Ishikawa (cell line): ENCODE measurements at regions not wholly inside any gene's neighbourhood (a gene's known extent, or its start where the extent isn't known, plus 50 kb on each side); places are given as distances from the start of the nearest gene placed in this dataset.

Source experiments
- CEBPB ChIP-seq: IDR thresholded peaks from 2 replicates; pipeline ENCODE4 v1.6.1; 2012
- CREB1 ChIP-seq: IDR thresholded peaks from 2 replicates; pipeline ENCODE4 v1.6.1; 2012; ENCODE audit warnings: low read depth
- EP300 ChIP-seq: IDR thresholded peaks from 2 replicates; pipeline ENCODE4 v1.6.1; 2012; ENCODE audit warnings: borderline replicate concordance
- RAD21 ChIP-seq: IDR thresholded peaks from 2 replicates; pipeline ENCODE4 v1.6.1; 2012; ENCODE audit warnings: low read depth
- YY1 ChIP-seq: IDR thresholded peaks from 2 replicates; pipeline ENCODE4 v1.6.1; 2012; ENCODE audit warnings: low read depth
- TF ChIP-seq, protein P1 (sequence below): IDR thresholded peaks from 2 replicates; pipeline ENCODE4 v1.6.1; 2012
- TF ChIP-seq, protein P2 (sequence below): IDR thresholded peaks from 2 replicates; pipeline ENCODE4 v1.6.1; 2012

DNA sequence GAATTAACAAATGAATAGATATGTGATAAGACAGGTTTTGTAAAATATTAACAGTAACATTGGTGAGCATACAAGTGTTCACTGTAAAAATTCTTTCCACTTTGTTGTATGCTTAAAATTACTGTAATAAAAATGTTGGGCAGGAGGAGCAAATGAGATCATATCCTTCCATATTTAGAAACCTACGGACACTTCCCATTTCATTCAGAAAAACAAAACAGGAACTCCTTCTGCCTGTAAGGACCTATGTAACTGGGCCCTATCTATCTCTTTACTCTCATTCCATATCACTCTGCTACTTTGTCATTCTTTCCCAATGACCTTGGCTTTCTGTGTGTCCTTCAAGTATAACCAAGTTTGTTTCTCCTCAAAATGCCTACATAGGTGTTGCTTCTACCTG is 53.7 kb upstream of the SLC39A8 start:
- TF ChIP-seq CEBPB (no peak), YY1 (no peak), RAD21 (no peak), CREB1 (no peak), EP300 (no peak)
- TF ChIP-seq, protein P1, sequence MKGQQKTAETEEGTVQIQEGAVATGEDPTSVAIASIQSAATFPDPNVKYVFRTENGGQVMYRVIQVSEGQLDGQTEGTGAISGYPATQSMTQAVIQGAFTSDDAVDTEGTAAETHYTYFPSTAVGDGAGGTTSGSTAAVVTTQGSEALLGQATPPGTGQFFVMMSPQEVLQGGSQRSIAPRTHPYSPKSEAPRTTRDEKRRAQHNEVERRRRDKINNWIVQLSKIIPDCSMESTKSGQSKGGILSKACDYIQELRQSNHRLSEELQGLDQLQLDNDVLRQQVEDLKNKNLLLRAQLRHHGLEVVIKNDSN: no peak
- TF ChIP-seq, protein P2, sequence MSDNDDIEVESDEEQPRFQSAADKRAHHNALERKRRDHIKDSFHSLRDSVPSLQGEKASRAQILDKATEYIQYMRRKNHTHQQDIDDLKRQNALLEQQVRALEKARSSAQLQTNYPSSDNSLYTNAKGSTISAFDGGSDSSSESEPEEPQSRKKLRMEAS: no peak
